Spleen (tissue), 7 donors: ENCODE measurements at regions not wholly inside any gene's neighbourhood (a gene's known extent, or its start where the extent isn't known, plus 50 kb on each side); places are given as distances from the start of the nearest gene placed in this dataset.

Source experiments
- POLR2AphosphoS5 ChIP-seq, 3 donors: sonication (generic); formaldehyde crosslinking; IDR thresholded peaks; one replicate each; pipeline ENCODE4 v1.5.1; 2017; ENCODE audit warnings: antibody characterized with exemption in 3 of 3
- TF ChIP-seq, protein P1 (sequence below), 11 experiments: fragments of 200-600 bp in 7 of 11; fragments of 450-650 bp in 4 of 11; sonication (generic) in 4 of 11; IDR thresholded peaks in 8 of 11; conservative IDR thresholded peaks in 3 of 11; 1 replicate in 7 of 11; 2 replicates in 4 of 11; pipeline versions ENCODE4 v1.4.0 to v1.8.0; 2016 to 2021; ENCODE audit warnings: antibody characterized with exemption in 11 of 11, inconsistent platforms in 4 of 11, mild to moderate bottlenecking in 1 of 11
- donor health status: DM: no; HTN: no; CAD: no; lungs with moderate emphysema.
- donor health status: DM: no; HTN: no; CAD: no.
- donor health status: DM: no; HTN: no; CAD: no.

DNA sequence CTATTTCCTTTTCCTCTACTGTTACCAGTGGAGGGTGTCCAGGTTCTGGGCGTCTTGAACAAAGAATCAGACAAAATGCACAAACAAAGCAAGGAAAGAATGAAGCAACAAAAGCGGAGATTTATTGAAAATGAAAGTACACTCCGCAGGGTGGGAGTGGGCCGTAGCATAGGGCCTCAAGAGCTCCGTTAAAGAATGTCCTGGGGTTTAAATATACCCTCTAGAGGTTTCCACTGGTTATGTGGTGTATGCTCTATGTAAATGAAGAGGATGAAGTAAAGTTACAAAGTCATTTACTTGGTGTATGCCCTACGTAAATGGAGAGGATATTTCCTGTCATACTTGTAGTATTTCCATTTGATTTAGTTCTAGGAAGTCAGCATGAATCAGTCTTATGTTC is 113.5 kb upstream of the MRPS30 start:
- TF ChIP-seq, protein P1, sequence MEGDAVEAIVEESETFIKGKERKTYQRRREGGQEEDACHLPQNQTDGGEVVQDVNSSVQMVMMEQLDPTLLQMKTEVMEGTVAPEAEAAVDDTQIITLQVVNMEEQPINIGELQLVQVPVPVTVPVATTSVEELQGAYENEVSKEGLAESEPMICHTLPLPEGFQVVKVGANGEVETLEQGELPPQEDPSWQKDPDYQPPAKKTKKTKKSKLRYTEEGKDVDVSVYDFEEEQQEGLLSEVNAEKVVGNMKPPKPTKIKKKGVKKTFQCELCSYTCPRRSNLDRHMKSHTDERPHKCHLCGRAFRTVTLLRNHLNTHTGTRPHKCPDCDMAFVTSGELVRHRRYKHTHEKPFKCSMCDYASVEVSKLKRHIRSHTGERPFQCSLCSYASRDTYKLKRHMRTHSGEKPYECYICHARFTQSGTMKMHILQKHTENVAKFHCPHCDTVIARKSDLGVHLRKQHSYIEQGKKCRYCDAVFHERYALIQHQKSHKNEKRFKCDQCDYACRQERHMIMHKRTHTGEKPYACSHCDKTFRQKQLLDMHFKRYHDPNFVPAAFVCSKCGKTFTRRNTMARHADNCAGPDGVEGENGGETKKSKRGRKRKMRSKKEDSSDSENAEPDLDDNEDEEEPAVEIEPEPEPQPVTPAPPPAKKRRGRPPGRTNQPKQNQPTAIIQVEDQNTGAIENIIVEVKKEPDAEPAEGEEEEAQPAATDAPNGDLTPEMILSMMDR (IDR thresholded peaks at IDR 0.05 in 8 of 11, conservative IDR thresholded peaks at IDR 0.05 in 3 of 11): no peak
- no peak for TF ChIP-seq POLR2AphosphoS5 (IDR thresholded peaks at IDR 0.05)
